AG09309 (cell line): ENCODE measurements at regions not wholly inside any gene's neighbourhood (a gene's known extent, or its start where the extent isn't known, plus 50 kb on each side); places are given as distances from the start of the nearest gene placed in this dataset.
"Not testable (repeated sequence)": the region's sequence is repeated elsewhere in the genome, so short reads cannot be mapped to it uniquely, and the experiment has no call there.

Experiments used
- DNase-seq: peaks from one replicate; pipeline ENCODE4 v3.0.0-alpha.2; 2010; ENCODE audit warnings: low read depth
- H3K4me3 ChIP-seq: 2 replicates; pipeline ENCODE4 v1.5.1; 2011; ENCODE audit warnings: mild to moderate bottlenecking, low read depth, low read length, moderate library complexity; ENCODE audit not compliant: control insufficient read depth
- CTCF ChIP-seq: IDR thresholded peaks from 2 replicates; pipeline ENCODE4 v1.5.1; 2011; ENCODE audit warnings: mild to moderate bottlenecking, low read depth, low read length, inconsistent platforms; ENCODE audit not compliant: insufficient read depth, control insufficient read depth; ENCODE audit errors: missing control alignments

GRCh38 chr13:90055121-90055520 lies 1292.4 kb upstream of the MIR17HG start:
- no peak for DNase-seq

DNA sequence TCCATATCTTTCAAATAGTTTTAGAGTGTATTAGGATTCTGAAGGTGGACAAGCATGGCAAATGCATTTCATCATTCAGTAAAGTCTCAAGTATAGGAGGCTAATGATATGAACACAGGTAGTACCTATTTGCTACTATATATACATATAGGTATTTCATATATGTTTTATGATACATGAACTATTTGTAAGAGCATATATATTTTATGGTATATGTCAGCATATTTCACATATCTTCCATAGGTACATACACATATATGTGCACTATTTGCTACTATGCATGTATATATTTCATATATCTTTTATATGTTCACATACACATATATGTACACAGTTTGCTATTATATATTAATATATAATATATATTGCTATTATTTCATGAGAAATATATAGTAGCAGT lies 1291.7 kb upstream of the MIR17HG start:
- no peak for TF ChIP-seq CTCF
- no peak for DNase-seq
- H3K4me3 ChIP-seq = no peak overlapping the region

More at GRCh38 chr13:90055121-90055520, 1292.4 kb upstream of the MIR17HG start:
- H3K4me3 ChIP-seq = no peak overlapping the region
- no peak for TF ChIP-seq CTCF

GRCh38 chr13:90064226-90064625 lies 1283.3 kb upstream of the MIR17HG start:
- H3K4me3 ChIP-seq, DNase-seq: not testable (repeated sequence)

DNA sequence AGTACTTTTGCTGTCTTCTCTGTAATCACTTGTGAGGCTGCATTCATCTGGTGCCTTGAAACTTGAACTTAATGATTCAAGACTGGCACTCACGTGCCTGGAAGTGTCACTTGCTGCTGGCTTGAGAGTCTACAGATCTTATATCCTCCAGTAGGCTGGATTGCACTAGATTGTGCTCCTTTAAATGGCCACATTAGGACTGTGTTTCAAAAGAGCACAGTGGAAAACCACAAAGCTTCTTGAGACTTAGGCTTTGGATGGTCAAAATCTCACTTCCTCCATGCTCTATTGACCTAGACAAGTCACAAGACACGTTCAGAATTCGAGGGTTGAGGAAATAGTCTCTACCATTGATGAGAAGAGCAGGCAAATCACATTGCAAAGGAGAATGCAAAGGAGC lies 1278.8 kb upstream of the MIR17HG start:
- DNase-seq = no peak
- no peak overlapping the region for H3K4me3 ChIP-seq
- no peak for TF ChIP-seq CTCF

GRCh38 chr13:90070362-90070761 lies 1277.1 kb upstream of the MIR17HG start:
- no peak overlapping the region for H3K4me3 ChIP-seq
- no peak for TF ChIP-seq CTCF
- DNase-seq = no peak

DNA sequence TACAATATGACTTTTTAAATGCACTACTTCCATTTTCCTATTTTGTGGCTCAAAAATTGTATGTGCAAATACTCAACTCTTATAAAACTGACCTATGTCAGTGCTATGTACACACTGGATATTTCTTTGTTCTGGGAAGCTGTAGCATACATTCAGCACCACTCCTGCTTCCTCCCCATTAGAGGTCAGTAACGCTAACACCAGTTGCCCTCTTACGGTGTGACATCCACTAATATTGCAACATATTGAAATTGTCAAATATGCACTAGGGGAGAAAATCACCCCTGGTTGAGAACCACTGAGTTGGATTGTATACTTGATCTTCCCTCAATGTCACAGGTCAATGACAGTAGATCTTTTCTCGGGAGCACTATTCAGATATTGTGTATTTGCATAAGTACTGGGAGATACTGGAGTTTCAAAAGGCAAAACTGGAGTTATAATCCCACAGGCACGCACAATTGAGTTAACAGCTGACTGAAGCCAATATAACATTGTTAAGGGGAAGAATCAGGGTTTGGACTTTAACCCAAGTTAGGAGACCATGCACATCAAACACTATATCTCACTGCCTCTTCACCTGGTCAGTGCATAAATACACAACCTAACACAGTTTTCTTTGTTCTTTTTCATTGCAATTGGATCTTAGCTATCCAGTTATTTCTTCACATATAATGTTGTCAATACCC lies 1276.5 kb upstream of the MIR17HG start:
- no peak for DNase-seq
- H3K4me3 ChIP-seq = no peak overlapping the region
- TF ChIP-seq CTCF = no peak

GRCh38 chr13:90084684-90085290 lies 1262.7 kb upstream of the MIR17HG start:
- H3K4me3 ChIP-seq = no peak overlapping the region
- DNase-seq = no peak
- TF ChIP-seq CTCF = no peak
